GM12878 (cell line): ENCODE measurements at regions not wholly inside any gene's neighbourhood (a gene's known extent, or its start where the extent isn't known, plus 50 kb on each side); places are given as distances from the start of the nearest gene placed in this dataset.

Experiments
- BACH1 ChIP-seq: fragments of 450-650 bp; IDR thresholded peaks from 2 replicates; pipeline ENCODE4 v1.6.1; 2017; ENCODE audit warnings: mild to moderate bottlenecking, borderline replicate concordance
- ZNF384 ChIP-seq: IDR thresholded peaks from 2 replicates; pipeline ENCODE4 v1.6.1; 2012; ENCODE audit warnings: low read depth, mild to moderate bottlenecking, low read length, improper control_type of control experiment, borderline replicate concordance
- TF ChIP-seq, protein P1 (sequence below), 3 experiments: IDR thresholded peaks in 2 of 3; conservative IDR thresholded peaks in 1 of 3; 2 replicates each; pipeline ENCODE4 v1.5.1; 2011; ENCODE audit warnings: low read depth in 3 of 3, low read length in 3 of 3, mild to moderate bottlenecking in 3 of 3, control low read depth in 2 of 3, moderate library complexity in 2 of 3, inconsistent platforms in 1 of 3, mixed read lengths in 1 of 3; ENCODE audit not compliant: control insufficient read depth in 2 of 3, insufficient read depth in 1 of 3; ENCODE audit errors: extremely low read depth in 1 of 3
- TF ChIP-seq, protein P2 (sequence below): fragments of 450-650 bp; IDR thresholded peaks from 2 replicates; pipeline ENCODE4 v1.6.1; 2014; ENCODE audit warnings: mild to moderate bottlenecking

- no peak for TF ChIP-seq BACH1
- TF ChIP-seq, protein P1, sequence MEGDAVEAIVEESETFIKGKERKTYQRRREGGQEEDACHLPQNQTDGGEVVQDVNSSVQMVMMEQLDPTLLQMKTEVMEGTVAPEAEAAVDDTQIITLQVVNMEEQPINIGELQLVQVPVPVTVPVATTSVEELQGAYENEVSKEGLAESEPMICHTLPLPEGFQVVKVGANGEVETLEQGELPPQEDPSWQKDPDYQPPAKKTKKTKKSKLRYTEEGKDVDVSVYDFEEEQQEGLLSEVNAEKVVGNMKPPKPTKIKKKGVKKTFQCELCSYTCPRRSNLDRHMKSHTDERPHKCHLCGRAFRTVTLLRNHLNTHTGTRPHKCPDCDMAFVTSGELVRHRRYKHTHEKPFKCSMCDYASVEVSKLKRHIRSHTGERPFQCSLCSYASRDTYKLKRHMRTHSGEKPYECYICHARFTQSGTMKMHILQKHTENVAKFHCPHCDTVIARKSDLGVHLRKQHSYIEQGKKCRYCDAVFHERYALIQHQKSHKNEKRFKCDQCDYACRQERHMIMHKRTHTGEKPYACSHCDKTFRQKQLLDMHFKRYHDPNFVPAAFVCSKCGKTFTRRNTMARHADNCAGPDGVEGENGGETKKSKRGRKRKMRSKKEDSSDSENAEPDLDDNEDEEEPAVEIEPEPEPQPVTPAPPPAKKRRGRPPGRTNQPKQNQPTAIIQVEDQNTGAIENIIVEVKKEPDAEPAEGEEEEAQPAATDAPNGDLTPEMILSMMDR (IDR thresholded peaks at IDR 0.05 in 2 of 3, conservative IDR thresholded peaks at IDR 0.05 in 1 of 3; ENCODE audit: control insufficient read depth in 2 of 3, extremely low read depth in 1 of 3, insufficient read depth in 1 of 3, low read depth in 3 of 3, low read length in 3 of 3), result no peak
- no peak for TF ChIP-seq ZNF384
- TF ChIP-seq, protein P2, sequence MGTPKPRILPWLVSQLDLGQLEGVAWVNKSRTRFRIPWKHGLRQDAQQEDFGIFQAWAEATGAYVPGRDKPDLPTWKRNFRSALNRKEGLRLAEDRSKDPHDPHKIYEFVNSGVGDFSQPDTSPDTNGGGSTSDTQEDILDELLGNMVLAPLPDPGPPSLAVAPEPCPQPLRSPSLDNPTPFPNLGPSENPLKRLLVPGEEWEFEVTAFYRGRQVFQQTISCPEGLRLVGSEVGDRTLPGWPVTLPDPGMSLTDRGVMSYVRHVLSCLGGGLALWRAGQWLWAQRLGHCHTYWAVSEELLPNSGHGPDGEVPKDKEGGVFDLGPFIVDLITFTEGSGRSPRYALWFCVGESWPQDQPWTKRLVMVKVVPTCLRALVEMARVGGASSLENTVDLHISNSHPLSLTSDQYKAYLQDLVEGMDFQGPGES, result no peak
Observed at GRCh38 chr4:166293556-166293955, 420.5 kb downstream of the TLL1 start.
